GM12892 (cell line): ENCODE measurements at regions not wholly inside any gene's neighbourhood (a gene's known extent, or its start where the extent isn't known, plus 50 kb on each side); places are given as distances from the start of the nearest gene placed in this dataset.

ENCODE experiments used
- POLR2A ChIP-seq: IDR thresholded peaks from 2 replicates; pipeline ENCODE4 v1.6.1; 2011; ENCODE audit warnings: low read depth, low read length, control low read depth
- TAF1 ChIP-seq: IDR thresholded peaks from 2 replicates; pipeline ENCODE4 v1.6.1; 2011; ENCODE audit warnings: low read depth, mild to moderate bottlenecking, control low read depth, low read length, borderline replicate concordance

- TF ChIP-seq POLR2A = no peak
- no peak for TF ChIP-seq TAF1
Measured at GRCh38 chr6:164124986-164125385, 710.5 kb downstream of the QKI start.
